ENCODE measurements at regions not wholly inside any gene's neighbourhood (a gene's known extent, or its start where the extent isn't known, plus 50 kb on each side); places are given as distances from the start of the nearest gene placed in this dataset.

- no peak for TF ChIP-seq CTCF (conservative IDR thresholded peaks at IDR 0.05; ENCODE audit: low read length)
- TF ChIP-seq EZH2phosphoT487 (IDR thresholded peaks at IDR 0.05; ENCODE audit: borderline replicate concordance, low read depth, low read length), result no peak
Observed at GRCh38 chr13:36767276-36767675, 51.7 kb upstream of the RFXAP start.

All from OCI-LY7 (cell line).